ENCODE measurements at regions not wholly inside any gene's neighbourhood (a gene's known extent, or its start where the extent isn't known, plus 50 kb on each side); places are given as distances from the start of the nearest gene placed in this dataset.
"Not testable (repeated sequence)": the region's sequence is repeated elsewhere in the genome, so short reads cannot be mapped to it uniquely, and the experiment has no call there.

GRCh38 chr1:81513796-81514354, 286.9 kb upstream of the ADGRL2 start:
- no peak for DNase-seq

GRCh38 chr1:81512252-81513003, 288.3 kb upstream of the ADGRL2 start:
- no peak for DNase-seq

GRCh38 chr1:81511281-81511680, 289.5 kb upstream of the ADGRL2 start:
- DNase-seq, result no peak

- DNase-seq, result no peak
Measured at GRCh38 chr1:81510701-81511100, 290.0 kb upstream of the ADGRL2 start.

- no peak for DNase-seq
Measured at GRCh38 chr1:81509594-81509993, 291.1 kb upstream of the ADGRL2 start.

- no peak for DNase-seq
Measured at GRCh38 chr1:81506699-81507098, 294.0 kb upstream of the ADGRL2 start.

GRCh38 chr1:81505831-81506230, 294.9 kb upstream of the ADGRL2 start:
- DNase-seq, result no peak

GRCh38 chr1:81504820-81505219, 295.9 kb upstream of the ADGRL2 start:
- not testable (repeated sequence) for DNase-seq

- not testable (repeated sequence) for DNase-seq
Measured at GRCh38 chr1:81502705-81503104, 298.0 kb upstream of the ADGRL2 start.

GRCh38 chr1:81501485-81501884, 299.2 kb upstream of the ADGRL2 start:
- not testable (repeated sequence) for DNase-seq

- no peak for DNase-seq
Measured at GRCh38 chr1:81499487-81499886, 301.2 kb upstream of the ADGRL2 start.

- no peak for DNase-seq
Measured at GRCh38 chr1:81498471-81499462, 302.0 kb upstream of the ADGRL2 start.

- no peak for DNase-seq
Measured at GRCh38 chr1:81496349-81496748, 304.4 kb upstream of the ADGRL2 start.

- DNase-seq, result no peak
Measured at GRCh38 chr1:81493102-81493869, 307.4 kb upstream of the ADGRL2 start.

GRCh38 chr1:81492628-81493027, 308.1 kb upstream of the ADGRL2 start:
- no peak for DNase-seq

GRCh38 chr1:81490614-81491013, 310.1 kb upstream of the ADGRL2 start:
- DNase-seq, result no peak

GRCh38 chr1:81489372-81489934, 311.3 kb upstream of the ADGRL2 start:
- no peak for DNase-seq

GRCh38 chr1:81484284-81484683, 316.4 kb upstream of the ADGRL2 start:
- no peak for DNase-seq

- no peak for DNase-seq
Measured at GRCh38 chr1:81478219-81478618, 322.5 kb upstream of the ADGRL2 start.

- no peak for DNase-seq
Measured at GRCh38 chr1:81477710-81478109, 323.0 kb upstream of the ADGRL2 start.

GRCh38 chr1:81472387-81472786, 328.3 kb upstream of the ADGRL2 start:
- DNase-seq, result no peak

GRCh38 chr1:81471255-81471654, 329.5 kb upstream of the ADGRL2 start:
- no peak for DNase-seq

Measured in CD4-positive, alpha-beta T cell treated with Interleukin-15 for 1 hour (primary cell).